K562 (cell line): ENCODE measurements at regions not wholly inside any gene's neighbourhood (a gene's known extent, or its start where the extent isn't known, plus 50 kb on each side); places are given as distances from the start of the nearest gene placed in this dataset.

Experiments
- CHD7 ChIP-seq: fragments of 200-600 bp; sonication (generic); IDR thresholded peaks from one replicate; pipeline ENCODE4 v1.6.1; 2012; ENCODE audit warnings: mild to moderate bottlenecking, low read depth, low read length, inconsistent platforms
- ELF2 ChIP-seq: fragments of 250-450 bp; sonication (Bioruptor Pico); IDR thresholded peaks from 2 replicates; pipeline ENCODE4 v1.5.0; 2021; ENCODE audit warnings: mild to moderate bottlenecking
- GMEB1 ChIP-seq: fragments of 250-450 bp; sonication (Bioruptor Pico); IDR thresholded peaks from 2 replicates; pipeline ENCODE4 v1.4.0; 2020; ENCODE audit warnings: mild to moderate bottlenecking
- MTF1 ChIP-seq: fragments of 250-450 bp; sonication (Bioruptor Pico); IDR thresholded peaks from 2 replicates; pipeline ENCODE4 v1.9.0; 2021; ENCODE audit warnings: moderate library complexity, mild to moderate bottlenecking, inconsistent platforms, borderline replicate concordance
- POLR2AphosphoS2 ChIP-seq: IDR thresholded peaks from 2 replicates; pipeline ENCODE4 v1.6.1; 2012; ENCODE audit warnings: low read length, improper control_type of control experiment
- ZBED1 ChIP-seq: IDR thresholded peaks from 2 replicates; pipeline ENCODE4 v1.6.1; 2014
- ZNF707 ChIP-seq: fragments of 250-450 bp; sonication (Bioruptor Pico); conservative IDR thresholded peaks from 2 replicates; pipeline ENCODE4 v1.8.0; 2022; ENCODE audit warnings: inconsistent platforms, mild to moderate bottlenecking, moderate library complexity

- TF ChIP-seq CHD7, result no peak
- no peak for TF ChIP-seq MTF1 (CRISPR knock-in tag)
- TF ChIP-seq ZNF707 (CRISPR knock-in tag), result no peak
- TF ChIP-seq GMEB1 (CRISPR knock-in tag), result no peak
- TF ChIP-seq ELF2 (CRISPR knock-in tag), result no peak
- TF ChIP-seq POLR2AphosphoS2, result no peak
- TF ChIP-seq ZBED1, result no peak
- TF ChIP-seq, all 486 proteins: peak for 0
Measured at GRCh38 chr4:152193059-152193458, 342.8 kb downstream of the FBXW7 start (continued).
